ENCODE measurements at regions not wholly inside any gene's neighbourhood (a gene's known extent, or its start where the extent isn't known, plus 50 kb on each side); places are given as distances from the start of the nearest gene placed in this dataset.

DNA sequence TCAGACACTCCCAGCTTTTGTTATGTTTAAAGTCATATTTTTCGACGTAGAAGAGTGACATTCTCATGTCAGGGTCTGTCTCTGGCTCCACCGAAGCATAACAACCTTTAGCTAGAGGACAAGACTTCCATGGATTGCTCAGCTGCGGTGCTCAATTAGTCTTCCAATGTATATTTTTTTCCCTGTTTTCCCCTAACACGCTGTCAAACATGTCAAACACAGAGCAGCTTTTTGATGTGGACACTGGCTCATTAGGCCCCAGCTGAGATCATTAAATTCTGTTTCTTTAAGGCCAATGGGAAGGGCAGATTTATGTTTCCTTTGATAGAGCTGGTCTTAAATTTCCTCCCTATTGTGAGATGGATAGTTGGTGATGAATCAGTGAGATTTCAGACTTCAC lies 525.4 kb downstream of the PIK3C3 start:
- TF ChIP-seq, protein P1, sequence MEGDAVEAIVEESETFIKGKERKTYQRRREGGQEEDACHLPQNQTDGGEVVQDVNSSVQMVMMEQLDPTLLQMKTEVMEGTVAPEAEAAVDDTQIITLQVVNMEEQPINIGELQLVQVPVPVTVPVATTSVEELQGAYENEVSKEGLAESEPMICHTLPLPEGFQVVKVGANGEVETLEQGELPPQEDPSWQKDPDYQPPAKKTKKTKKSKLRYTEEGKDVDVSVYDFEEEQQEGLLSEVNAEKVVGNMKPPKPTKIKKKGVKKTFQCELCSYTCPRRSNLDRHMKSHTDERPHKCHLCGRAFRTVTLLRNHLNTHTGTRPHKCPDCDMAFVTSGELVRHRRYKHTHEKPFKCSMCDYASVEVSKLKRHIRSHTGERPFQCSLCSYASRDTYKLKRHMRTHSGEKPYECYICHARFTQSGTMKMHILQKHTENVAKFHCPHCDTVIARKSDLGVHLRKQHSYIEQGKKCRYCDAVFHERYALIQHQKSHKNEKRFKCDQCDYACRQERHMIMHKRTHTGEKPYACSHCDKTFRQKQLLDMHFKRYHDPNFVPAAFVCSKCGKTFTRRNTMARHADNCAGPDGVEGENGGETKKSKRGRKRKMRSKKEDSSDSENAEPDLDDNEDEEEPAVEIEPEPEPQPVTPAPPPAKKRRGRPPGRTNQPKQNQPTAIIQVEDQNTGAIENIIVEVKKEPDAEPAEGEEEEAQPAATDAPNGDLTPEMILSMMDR (IDR thresholded peaks at IDR 0.05), result no peak
- no peak for TF ChIP-seq POLR2A (IDR thresholded peaks at IDR 0.05)
- TF ChIP-seq POLR2AphosphoS5 (IDR thresholded peaks at IDR 0.05), result no peak
- no peak for TF ChIP-seq EP300 (IDR thresholded peaks at IDR 0.05)

Measured in upper lobe of left lung (tissue), 4 donors.